ENCODE measurements at regions not wholly inside any gene's neighbourhood (a gene's known extent, or its start where the extent isn't known, plus 50 kb on each side); places are given as distances from the start of the nearest gene placed in this dataset.

DNA sequence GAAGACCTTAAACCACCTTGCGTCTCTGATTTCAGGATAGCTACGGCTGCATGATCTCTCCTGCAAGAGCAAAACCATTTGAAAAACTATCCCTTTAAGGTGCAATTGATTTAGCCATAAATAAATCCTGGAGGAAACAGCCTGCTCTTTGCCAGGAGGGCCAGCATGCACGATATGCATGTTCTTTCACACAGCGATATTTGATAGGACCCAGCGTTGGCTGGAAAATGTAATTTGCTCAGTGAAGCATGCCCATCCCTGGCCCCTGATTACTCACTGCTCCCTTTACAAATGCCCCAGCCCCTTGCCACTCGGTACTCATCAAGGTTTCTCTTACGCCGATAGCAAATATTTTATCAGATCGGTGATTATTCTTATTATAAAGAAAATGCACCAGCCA, 315.4 kb downstream of the CDH2 start:
- no peak for TF ChIP-seq POLR2A (IDR thresholded peaks at IDR 0.05)
- TF ChIP-seq, protein P1, sequence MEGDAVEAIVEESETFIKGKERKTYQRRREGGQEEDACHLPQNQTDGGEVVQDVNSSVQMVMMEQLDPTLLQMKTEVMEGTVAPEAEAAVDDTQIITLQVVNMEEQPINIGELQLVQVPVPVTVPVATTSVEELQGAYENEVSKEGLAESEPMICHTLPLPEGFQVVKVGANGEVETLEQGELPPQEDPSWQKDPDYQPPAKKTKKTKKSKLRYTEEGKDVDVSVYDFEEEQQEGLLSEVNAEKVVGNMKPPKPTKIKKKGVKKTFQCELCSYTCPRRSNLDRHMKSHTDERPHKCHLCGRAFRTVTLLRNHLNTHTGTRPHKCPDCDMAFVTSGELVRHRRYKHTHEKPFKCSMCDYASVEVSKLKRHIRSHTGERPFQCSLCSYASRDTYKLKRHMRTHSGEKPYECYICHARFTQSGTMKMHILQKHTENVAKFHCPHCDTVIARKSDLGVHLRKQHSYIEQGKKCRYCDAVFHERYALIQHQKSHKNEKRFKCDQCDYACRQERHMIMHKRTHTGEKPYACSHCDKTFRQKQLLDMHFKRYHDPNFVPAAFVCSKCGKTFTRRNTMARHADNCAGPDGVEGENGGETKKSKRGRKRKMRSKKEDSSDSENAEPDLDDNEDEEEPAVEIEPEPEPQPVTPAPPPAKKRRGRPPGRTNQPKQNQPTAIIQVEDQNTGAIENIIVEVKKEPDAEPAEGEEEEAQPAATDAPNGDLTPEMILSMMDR (IDR thresholded peaks at IDR 0.05), result no peak
